ENCODE measurements at regions not wholly inside any gene's neighbourhood (a gene's known extent, or its start where the extent isn't known, plus 50 kb on each side); places are given as distances from the start of the nearest gene placed in this dataset.

- no peak overlapping the region for H4K5ac ChIP-seq (ENCODE audit: insufficient read length, low read depth, low read length)
- H3K4ac ChIP-seq (replicated peaks; ENCODE audit: insufficient read length, low read depth, low read length): no peak overlapping the region
- POLR2A ChIA-PET (ENCODE audit: partially characterized antibody): no interaction called here
- no peaks in the 10 kb centered on the region for H3K36me3 ChIP-seq (ENCODE audit: control insufficient read depth in 2 of 4, insufficient read depth in 4 of 4, low read length in 3 of 4)
- H3K23me2 ChIP-seq (ENCODE audit: low read depth, low read length): no peaks in the 10 kb centered on the region; the same call in 1 of the 2 replicates
- H2BK12ac ChIP-seq (ENCODE audit: low read depth, low read length): no peak overlapping the region
- no peak overlapping the region for H3K27ac ChIP-seq (ENCODE audit: low read depth, low read length)
- WGBS, 2 experiments (ENCODE audit: extremely low coverage in 1 of 2, insufficient coverage in 1 of 2, insufficient read length in 1 of 2, insufficient replicate concordance in 2 of 2, low coverage in 1 of 2, low lambda C conversion rate in 2 of 2, missing lambda C conversion rate in 1 of 2): 80% methylated on average over 1 of the region's 1 CpG; no CpG with 5 or more reads in 1 of the 2 experiments
- no peaks in the 10 kb centered on the region for H3K9me3 ChIP-seq (ENCODE audit: insufficient read depth in 2 of 2, low read depth in 1 of 2, low read length in 1 of 2)
- peaks cover 0 to 3% (median 0%) of the 10 kb centered on the region in 4 experiments; a peak in 2 of 7 replicates for H3K4me1 ChIP-seq (replicated peaks in 1 of 4; ENCODE audit: control insufficient read depth in 3 of 4, insufficient read depth in 4 of 4, low read length in 3 of 4)
- no peak overlapping the region; the same call in 1 of the 2 replicates for H3K18ac ChIP-seq (ENCODE audit: extremely low read depth, low read length)
- no peak overlapping the region for H3K56ac ChIP-seq (replicated peaks; ENCODE audit: insufficient read length, low read depth, low read length)
- H2BK15ac ChIP-seq (ENCODE audit: low read length): no peak overlapping the region
- no peak overlapping the region for H3K23ac ChIP-seq (ENCODE audit: insufficient read length)
- no peaks in the 10 kb centered on the region for H3K79me2 ChIP-seq (ENCODE audit: control insufficient read depth in 1 of 2, insufficient read depth in 2 of 2, low read length in 2 of 2)
- no peak overlapping the region for H2AFZ ChIP-seq (ENCODE audit: low read length)
- no peaks in the 10 kb centered on the region for H3K79me1 ChIP-seq (ENCODE audit: low read depth, low read length)
- H2AK5ac ChIP-seq (ENCODE audit: low read depth, low read length): no peak overlapping the region
- no peak overlapping the region for H2BK5ac ChIP-seq (ENCODE audit: low read depth, low read length)
- no peak overlapping the region for H4K91ac ChIP-seq (replicated peaks; ENCODE audit: insufficient read length, low read length)
- FAIRE-seq (no peak), DNase-seq (ENCODE audit: low read depth in 1 of 2, low spot score in 2 of 2) (no peak)
- no peak overlapping the region for H2BK20ac ChIP-seq (ENCODE audit: low read length)
- H3K4me2 ChIP-seq (ENCODE audit: insufficient read depth in 1 of 2, low read depth in 2 of 2, low read length in 2 of 2): no peak overlapping the region
- no peak overlapping the region for H2BK120ac ChIP-seq (replicated peaks; ENCODE audit: low read depth, low read length)
- no peak overlapping the region for H3K4me3 ChIP-seq (ENCODE audit: extremely low read depth in 1 of 4, insufficient read depth in 2 of 4, low read depth in 3 of 4, low read length in 4 of 4)
- no peaks in the 10 kb centered on the region for H4K20me1 ChIP-seq (replicated peaks in 1 of 2; ENCODE audit: control insufficient read depth in 1 of 2, insufficient read depth in 2 of 2, low read length in 2 of 2)
- no peaks in the 10 kb centered on the region for H3K27me3 ChIP-seq (replicated peaks in 1 of 4; ENCODE audit: control insufficient read depth in 3 of 4, extremely low read depth in 1 of 4, insufficient read depth in 3 of 4, low read length in 3 of 4)
- H3K9ac ChIP-seq (replicated peaks in 1 of 4; ENCODE audit: extremely low read depth in 1 of 4, low read depth in 3 of 4, low read length in 3 of 4): no peak overlapping the region
- CTCF ChIA-PET (ENCODE audit: partially characterized antibody): interaction anchor here (0.7 kb wide), 1 partner anchor 151 kb away, joined by 3 read pairs; no protein-coding TSS in a partner anchor
- H4K8ac ChIP-seq (ENCODE audit: extremely low read depth, insufficient read depth, low read length): no peak overlapping the region
- no peak overlapping the region for H3K14ac ChIP-seq (ENCODE audit: insufficient read length)
- TF ChIP-seq SAP30 (IDR thresholded peaks at IDR 0.05; ENCODE audit: insufficient read depth, insufficient replicate concordance, low read length): no peak
- TF ChIP-seq TAF7 (optimal IDR thresholded peaks at IDR 0.05; ENCODE audit: borderline replicate concordance, low read depth, low read length): no peak
- TF ChIP-seq FOSL1 (IDR thresholded peaks at IDR 0.05; ENCODE audit: insufficient read depth, low read depth, low read length): no peak
- no peak for TF ChIP-seq SP2 (IDR thresholded peaks at IDR 0.05; ENCODE audit: low read length)
- no peak for TF ChIP-seq BCL11A (IDR thresholded peaks at IDR 0.05; ENCODE audit: low read depth in 2 of 2, low read length in 2 of 2)
- TF ChIP-seq RFX5 (IDR thresholded peaks at IDR 0.05; ENCODE audit: borderline replicate concordance, low read depth, low read length): no peak
- no peak for TF ChIP-seq KDM5A (IDR thresholded peaks at IDR 0.05; ENCODE audit: low read length)
- TF ChIP-seq KDM4A (IDR thresholded peaks at IDR 0.05; ENCODE audit: low read depth, low read length, severe bottlenecking): no peak
- no peak for TF ChIP-seq GABPA (IDR thresholded peaks at IDR 0.05; ENCODE audit: borderline replicate concordance, insufficient read depth, low read length)
- TF ChIP-seq ASH2L (IDR thresholded peaks at IDR 0.05; ENCODE audit: low read length): no peak
- TF ChIP-seq EP300 (IDR thresholded peaks at IDR 0.05; ENCODE audit: borderline replicate concordance in 1 of 2, low read depth in 2 of 2, low read length in 2 of 2): no peak
- TF ChIP-seq RNF2 (IDR thresholded peaks at IDR 0.05; ENCODE audit: borderline replicate concordance, low read depth, low read length, missing control alignments, poor library complexity, severe bottlenecking): no peak
- TF ChIP-seq USF2 (IDR thresholded peaks at IDR 0.05; ENCODE audit: low read length): no peak
Measured at GRCh38 chr13:48923376-48923775, 52.3 kb upstream of the FNDC3A start.
